HG03196 (cell line): ENCODE measurements at regions not wholly inside any gene's neighbourhood (a gene's known extent, or its start where the extent isn't known, plus 50 kb on each side); places are given as distances from the start of the nearest gene placed in this dataset.
"Not testable (repeated sequence)": the region's sequence is repeated elsewhere in the genome, so short reads cannot be mapped to it uniquely, and the experiment has no call there.

ENCODE experiments used
- ATAC-seq: cut with Tn5 transposase; IDR thresholded peaks from one replicate; pipeline ENCODE4 v1.9.1; 2021; ENCODE audit not compliant: unreplicated experiment

DNA sequence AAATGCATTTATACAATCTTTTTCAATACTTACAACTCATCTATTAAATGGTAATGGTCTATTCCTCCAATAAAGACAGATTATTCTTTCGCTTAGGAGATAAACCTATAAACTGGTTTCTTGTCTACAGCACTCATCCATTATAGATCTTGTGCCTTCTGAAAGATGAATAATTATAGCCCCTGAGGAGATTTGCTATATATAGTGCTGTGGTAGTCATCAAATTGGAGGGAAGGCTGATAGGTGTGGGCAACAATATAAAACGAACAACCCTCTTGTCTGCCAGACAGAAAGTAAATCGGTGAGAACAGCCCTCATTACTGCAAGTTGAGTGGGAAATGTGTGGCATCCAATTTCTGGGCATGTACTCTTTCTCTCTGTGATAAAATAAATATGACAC lies 292.5 kb upstream of the CNR1 start:
- no peak for ATAC-seq

GRCh38 chr6:88456221-88456859 lies 290.2 kb upstream of the CNR1 start:
- no peak for ATAC-seq

DNA sequence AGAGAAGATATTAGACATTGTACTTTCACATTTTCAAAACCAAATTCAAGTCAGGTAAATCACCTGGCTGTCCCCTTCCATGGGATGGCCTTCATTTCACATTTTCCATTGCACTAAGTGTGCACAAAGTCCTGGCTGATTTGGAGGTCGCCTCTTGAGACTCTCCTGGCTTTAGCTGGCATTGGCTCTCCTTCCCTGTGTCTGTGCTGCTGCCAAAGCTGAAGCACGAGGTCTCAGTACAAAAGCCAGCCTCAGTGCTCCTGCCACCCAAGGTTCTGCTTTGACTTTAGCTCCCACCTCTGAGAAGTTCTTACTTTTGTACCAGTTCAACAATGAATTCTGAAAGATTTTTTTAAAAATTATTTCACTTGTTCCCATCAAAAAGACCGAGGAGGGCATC lies 289.2 kb upstream of the CNR1 start:
- ATAC-seq: no peak

GRCh38 chr6:88454658-88455057 lies 288.5 kb upstream of the CNR1 start:
- no peak for ATAC-seq

DNA sequence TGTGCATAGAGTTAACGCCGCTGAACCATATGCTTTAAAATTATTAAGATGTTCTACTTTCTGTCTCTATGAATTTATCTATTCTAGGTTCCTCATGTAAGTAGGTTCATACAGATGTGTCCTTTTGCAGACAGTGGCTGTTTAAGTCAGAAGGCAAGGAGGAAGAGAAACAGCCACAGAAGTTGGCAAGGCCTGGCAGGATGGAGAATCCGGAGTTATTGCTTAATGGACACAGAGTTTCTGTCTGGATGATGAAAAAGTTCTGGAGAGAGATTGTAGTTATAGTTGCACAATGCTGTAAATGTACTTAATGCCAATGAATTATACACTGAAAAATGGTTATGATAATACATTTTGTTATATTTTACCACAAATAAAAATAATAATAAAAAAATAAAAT lies 283.6 kb upstream of the CNR1 start:
- no peak for ATAC-seq

GRCh38 chr6:88445188-88445965 lies 279.2 kb upstream of the CNR1 start:
- ATAC-seq: no peak

DNA sequence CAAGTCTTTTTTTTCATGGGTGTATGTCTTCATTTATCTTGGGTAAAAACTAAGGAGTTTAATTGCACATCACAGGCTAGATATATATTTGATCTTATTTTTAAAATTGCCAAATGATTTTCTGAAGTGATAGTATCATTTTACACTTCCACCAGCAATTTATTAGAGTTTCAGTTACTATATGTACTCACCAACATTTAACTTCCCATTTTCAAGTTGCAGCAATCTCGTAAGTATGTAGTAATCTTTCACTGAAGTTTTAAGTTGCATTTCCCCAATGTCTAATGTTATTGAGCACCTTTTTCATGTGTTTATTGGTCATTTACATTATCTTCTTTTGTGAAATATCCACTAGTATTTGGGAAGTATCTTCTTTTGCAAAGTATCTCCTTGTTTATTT lies 277.4 kb upstream of the CNR1 start:
- ATAC-seq: no peak

- no peak for ATAC-seq
Observed at GRCh38 chr6:88442737-88443136, 276.6 kb upstream of the CNR1 start.

DNA sequence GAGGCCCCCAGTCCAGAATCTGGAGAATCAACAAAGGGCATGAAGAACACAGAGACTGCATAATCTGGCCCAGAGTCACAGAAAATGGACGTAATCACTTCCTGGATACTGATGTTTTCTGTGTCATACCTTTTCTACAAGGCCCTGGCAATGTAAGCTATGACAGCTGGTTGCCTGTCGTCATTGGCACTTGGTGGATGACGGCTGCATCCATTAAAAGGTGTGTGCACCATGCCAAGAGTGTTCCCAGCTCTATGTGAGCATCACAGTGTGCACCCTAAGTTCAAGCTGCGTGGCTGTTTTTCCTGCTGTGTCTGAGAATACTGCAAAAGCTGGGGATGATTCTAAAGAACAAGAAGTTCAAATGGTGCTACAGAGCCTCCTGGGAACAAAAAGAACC lies 275.2 kb upstream of the CNR1 start:
- no peak for ATAC-seq

DNA sequence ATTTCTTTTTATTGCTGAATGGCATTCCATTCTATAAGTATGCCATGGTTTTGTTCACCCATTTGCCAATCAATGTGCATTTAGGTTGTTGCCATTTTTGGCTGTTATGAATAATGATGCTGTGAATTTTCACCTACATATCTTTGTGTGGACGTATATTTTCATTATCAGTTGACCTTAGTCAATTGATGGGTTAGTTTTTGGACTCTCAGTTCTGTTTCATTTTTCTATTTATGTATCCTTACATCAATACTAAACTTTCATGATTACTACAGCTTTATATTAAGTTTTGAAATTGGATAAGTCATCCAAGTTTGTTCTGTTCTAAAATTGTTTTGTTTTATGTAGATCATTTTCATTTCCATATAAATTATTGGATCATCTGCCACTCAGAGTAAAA lies 261.9 kb upstream of the CNR1 start:
- ATAC-seq: no peak

DNA sequence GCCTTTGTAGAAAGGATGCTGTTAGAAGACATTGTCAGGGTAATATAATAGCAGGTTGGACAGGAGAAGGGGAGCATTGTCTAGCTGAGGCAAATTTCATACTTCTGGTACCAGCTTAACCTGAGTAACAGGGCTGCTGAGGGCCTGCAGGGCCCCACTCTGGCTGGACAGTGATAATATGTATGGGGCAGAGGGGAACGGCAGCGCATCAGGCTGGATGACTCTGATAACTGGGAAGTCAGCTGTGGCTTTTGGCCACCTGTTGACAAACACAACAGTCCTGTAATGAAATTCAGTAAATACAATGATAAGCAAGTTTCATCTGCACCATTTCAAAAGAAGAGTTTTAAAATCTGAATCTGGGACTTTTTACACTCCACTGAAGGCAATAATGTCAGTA lies 259.9 kb upstream of the CNR1 start:
- ATAC-seq: no peak

GRCh38 chr6:88422831-88423230 lies 256.7 kb upstream of the CNR1 start:
- no peak for ATAC-seq

- ATAC-seq: not testable (repeated sequence)
Observed at GRCh38 chr6:88420967-88421488, 254.9 kb upstream of the CNR1 start.

DNA sequence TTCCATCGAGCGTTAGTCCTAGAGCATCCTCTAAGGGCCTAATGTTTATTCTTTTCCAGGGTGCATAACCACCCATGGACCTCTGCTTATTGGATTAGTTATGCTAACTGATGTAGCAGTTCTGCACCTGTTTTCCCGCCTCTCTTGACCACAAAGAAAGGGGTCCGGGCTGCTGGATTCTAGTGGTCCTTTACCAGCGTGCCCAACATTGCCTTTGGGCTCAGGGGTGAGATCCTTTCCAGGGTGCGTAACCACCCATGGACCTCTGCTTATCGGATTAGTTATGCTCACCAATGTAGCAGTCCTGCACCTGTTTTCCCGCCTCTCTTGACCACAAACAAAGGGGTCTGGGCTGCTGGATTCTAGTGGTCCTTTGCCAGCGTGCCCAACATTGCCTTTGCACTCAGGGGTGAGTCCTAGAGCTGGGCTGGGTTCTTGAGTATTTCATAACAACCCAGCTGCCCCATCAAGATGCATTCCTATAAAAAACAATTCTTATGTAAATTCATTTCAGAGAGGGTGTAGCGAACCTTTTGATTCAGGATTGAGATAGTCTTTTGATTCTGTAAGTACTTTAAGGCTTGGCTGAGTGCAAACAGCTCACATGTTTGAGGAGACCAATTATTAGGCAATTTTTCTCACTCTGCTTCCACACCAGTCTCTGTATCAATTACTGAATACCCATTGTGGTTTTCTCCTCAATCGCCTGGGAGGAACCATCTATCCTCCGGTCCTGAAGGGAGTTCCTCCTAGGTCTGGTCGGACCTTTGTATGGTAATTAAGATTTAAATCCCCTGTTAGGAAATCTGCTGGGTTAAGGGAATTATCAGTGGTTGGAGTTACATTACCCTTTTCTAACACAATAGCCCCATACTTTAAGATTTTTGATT lies 253.0 kb upstream of the CNR1 start:
- ATAC-seq: not testable (repeated sequence)

DNA sequence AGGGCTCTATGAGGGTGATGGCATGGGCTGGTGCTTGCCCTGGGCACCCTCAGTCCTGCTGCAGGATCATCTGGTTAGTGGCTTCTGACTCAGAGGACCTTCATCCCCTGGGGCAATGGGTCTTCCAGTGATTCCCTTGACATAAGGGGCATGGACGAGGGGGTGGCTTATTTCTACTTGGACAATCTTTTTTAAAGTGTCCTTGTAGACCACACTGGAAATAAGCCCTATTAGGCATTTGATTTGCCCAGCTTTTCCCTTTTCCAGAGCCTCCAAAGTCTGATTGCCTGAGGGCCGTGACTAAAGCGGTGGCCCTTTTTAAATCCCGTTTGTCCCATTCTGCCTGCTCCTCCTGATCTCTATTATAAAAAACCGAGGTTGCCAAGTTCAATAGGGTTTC lies 251.2 kb upstream of the CNR1 start:
- ATAC-seq: not testable (repeated sequence)

DNA sequence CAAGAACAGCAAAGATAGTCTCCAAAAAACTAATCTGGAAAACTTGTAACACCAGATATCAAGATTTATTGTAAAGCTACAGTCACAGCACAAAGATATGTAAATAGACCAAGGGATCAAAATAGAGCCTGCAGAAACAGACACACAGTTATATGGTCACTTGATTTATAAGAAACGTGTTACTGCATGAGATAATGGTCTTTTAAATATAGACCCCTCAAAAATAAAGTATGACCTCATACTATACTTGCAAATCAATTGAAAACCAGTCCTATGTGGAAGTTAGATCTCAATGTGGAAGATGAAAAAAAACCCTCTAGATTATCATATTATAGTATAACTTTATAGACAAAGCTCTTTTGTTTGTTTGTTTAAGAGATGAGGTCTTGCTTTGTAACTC lies 247.3 kb upstream of the CNR1 start:
- no peak for ATAC-seq

DNA sequence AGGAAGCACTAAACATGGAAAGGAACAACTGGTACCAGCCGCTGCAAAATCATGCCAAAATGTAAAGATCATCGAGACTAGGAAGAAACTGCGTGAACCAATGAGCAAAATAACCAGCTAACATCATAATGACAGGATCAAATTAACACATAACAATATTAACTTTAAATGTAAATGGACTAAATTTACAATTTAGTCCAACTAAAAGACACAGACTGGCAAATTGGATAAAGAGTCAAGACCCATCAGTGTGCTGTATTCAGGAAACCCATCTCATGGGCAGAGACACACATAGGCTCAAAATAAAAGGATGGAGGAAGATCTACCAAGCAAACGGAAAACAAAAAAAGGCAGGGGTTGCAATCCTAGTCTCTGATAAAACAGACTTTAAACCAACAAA lies 242.2 kb upstream of the CNR1 start:
- ATAC-seq: not testable (repeated sequence)

DNA sequence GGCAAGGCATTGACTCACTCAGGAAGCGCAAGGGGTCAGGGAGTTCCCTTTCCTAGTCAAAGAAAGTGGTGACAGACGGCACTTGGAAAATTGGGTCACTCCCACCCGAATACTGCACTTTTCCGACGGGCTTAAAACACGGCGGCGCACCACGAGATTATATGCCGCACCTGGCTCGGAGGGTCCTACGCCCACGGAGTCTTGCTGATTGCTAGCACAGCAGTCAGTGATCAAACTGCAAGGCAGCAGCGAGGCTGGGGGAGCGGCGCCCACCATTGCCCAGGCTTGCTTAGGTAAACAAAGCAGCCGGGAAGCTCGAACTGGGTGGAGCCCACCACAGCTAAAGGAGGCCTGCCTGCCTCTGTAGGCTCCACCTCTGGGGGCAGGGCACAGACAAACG lies 240.5 kb upstream of the CNR1 start:
- ATAC-seq: not testable (repeated sequence)

GRCh38 chr6:88403486-88403885 lies 237.3 kb upstream of the CNR1 start:
- no peak for ATAC-seq

DNA sequence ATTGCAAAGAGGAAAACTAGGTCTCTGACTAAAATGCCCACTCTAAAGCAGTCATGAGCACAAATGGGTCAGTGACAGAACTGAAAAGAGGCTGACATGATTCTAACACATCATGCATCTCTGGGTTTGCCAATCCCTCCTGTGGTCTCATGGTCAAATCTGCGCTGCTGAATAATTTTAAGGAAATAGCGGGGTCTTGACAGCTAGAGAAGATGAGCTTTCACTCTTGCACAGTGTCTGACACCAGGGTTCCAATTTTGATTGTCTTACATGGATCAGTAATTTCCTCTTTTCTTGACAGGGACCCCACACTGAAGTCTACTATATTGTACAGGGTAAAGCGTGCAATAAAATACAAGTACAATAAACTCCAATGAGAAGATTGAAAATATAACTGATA lies 236.8 kb upstream of the CNR1 start:
- ATAC-seq: no peak

DNA sequence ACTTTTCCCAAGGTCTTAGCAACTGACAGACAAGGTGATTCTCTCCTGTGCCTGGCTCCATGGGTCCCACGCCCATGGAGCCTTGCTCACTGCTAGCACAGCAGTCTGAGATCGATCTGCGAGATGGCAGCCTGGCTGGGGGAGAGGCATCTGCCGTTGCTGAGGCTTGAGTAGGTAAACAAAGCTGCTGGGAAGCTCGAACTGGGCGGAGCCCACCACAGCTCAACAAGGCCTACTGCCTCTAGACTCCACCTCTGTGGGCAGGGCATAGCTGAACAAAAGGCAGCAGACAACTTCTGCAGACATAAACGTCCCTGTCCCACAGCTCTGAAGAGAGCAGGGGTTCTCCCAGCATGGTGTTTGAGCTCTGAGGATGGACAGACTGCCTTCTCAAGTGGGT lies 224.9 kb upstream of the CNR1 start:
- ATAC-seq: not testable (repeated sequence)

DNA sequence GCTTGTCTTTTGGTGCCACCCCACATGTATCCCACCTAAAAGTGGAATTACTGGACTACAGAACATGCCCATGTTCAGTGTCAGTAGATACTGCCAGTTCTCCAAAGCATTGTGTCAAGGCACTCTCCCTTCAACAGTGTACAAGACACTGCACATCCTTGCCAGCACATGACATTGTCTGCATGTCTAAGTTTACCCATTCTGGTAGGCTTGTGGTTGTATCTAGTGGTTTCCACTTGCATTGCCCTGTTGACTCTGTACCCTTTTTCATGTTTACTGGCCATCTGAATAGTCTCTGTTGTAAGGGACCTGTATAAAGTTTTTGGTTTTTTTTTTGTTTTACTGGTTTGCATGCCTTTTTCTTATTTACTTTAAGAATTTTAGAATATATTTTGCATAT lies 222.4 kb upstream of the CNR1 start:
- ATAC-seq: no peak
